ENCODE measurements at regions not wholly inside any gene's neighbourhood (a gene's known extent, or its start where the extent isn't known, plus 50 kb on each side); places are given as distances from the start of the nearest gene placed in this dataset.

DNA sequence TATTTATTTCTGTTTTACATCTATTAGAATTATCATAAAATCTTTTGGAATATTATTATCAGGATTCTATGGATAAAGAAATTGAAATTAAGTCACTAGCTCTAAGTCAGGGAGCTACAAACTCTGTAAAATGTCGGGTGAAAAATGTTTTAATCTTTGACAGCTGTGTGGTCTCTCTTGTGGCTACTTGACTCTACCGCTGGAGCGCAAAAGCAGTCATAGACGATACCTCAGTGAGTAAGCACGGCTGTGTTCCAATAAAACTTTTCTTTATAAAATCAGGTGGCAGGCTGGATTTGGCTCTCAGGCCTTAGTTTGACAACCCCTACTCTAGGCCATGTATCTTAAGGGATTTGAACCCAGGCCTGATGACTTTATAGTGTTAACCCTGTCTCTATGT, 88.5 kb upstream of the PFN2 start:
- DNase-seq, result no peak

DNA sequence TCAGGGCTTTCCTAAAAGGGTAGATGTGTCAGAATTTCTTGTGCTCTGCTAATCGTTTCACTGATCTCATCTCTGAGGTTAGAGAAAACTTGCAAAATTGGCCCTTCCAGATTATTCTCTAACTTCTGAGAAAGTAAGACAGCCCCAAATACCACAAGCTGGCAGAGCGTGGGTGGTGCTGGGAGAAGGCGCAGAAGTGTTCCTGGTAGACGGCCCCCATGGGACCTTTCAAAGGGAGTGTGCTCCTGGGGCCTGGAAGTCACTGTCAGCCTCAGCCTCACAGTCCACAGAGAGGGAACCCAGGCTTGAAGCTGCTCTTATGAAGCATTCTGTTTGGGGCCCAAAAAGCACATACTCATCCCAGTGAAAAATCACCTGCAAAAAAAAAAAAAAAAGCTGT, 86.5 kb upstream of the PFN2 start:
- no peak for DNase-seq

DNA sequence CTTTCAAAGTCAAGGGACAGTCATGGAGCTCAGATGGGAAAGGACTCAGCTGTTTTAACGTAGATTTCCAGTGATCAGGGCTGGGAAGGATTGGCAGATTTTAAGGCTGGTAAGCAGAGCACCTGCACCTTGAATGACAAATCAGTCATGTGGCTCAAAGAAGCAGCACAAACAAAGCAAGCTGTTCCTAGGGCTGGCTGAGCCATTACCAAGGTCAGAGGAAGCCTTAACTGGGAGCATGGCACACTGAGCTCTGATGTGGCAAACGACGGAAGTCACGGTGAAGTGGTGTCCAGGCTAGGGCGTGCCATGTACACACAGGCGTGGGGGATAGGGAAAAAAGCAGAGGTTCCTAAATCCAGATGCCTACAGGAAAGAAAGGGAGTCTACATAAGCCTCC, 84.6 kb upstream of the PFN2 start:
- no peak for DNase-seq

DNA sequence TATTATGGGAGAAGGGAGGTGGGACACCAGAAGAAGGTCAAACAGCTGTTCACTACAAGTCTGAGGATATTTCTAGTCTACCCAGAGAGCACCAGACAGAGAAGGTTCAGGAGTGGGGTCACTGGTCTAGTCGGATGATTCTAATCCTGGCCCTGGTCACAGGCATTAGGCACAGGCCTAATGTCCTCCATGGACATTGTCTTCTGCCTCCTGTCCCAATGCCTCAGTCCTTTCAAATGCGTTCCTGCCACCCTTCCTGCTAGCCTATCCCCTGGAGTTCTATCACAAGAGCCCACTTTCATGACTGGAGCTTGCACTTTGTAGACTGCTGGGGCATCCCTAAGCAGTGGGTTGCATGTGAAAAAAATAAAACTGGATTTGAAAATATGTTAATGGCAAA, 83.9 kb upstream of the PFN2 start:
- DNase-seq, result no peak

DNA sequence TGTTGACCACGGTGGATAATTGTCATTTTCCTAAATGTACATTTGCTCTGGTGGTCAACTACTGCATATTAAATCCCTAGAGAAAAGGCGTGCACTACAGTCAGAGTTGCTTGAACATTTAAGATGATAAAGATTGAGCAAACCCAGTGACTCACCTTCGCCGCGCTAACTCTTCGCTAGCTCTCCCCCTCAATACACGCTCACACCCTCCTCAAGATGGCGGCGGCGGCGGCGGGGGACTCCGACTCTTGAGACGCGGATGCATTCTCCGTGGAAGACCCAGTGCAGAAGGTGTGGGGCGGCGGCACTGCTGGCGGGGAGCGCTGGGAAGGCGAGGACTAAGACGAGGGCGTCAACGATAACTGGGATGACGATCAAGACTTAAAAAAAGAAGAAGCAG, 79.8 kb upstream of the PFN2 start:
- DNase-seq, result no peak

DNA sequence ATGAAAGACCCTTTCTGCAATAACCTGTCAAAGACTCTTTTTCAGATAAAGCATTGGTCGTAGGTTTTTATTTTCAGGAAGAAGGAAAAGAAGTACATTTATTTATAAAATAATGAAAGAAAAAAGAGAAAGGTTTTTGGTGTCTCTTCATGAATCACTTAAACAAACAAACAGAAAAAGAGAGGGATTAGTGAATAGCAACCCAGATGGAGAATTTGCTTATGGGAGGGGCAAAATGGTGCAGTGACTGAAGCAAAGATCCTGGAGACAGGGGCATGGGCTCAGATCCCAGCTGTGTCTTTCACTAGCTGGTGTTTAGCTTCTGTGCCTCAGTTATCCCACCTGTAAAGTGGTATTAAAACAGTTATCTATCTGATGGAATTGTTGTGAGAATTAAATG, 78.6 kb upstream of the PFN2 start:
- no peak for DNase-seq

DNA sequence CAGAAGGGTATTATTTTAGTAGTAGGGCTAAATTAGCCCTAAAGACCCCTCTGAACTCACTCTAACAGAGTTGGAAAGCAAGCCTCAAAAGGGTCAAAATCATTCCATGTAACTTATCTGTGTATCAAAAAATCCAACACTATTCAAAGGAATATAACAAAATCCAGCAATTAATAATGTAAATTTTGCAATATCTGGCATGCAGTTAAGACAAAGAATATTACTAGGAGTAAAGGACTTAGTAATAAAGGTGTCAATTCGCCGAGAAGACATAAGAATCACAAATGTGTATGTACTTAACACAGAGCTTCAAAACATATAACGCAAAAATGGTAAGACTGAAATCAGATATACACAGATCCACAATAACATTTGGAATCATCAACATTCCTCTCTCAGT, 71.2 kb upstream of the PFN2 start:
- DNase-seq, result no peak

DNA sequence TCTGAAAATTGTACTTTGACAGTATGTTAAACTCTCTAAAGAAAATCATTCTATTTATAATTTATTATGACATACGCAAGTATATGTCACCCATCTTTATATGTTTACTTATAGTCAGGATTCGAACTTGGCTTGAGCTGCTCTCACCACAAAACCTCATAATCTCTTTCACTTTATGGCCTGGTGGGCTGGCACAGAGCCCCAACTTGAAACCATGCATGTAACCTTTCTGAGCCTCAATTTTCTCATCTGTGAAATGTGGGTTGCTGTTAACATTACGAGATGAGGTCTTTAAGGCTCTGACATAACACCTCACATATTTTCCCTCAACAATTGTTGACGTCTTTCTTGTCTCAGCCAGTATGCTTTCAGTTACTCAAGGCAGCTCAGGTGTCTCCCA, 69.4 kb upstream of the PFN2 start:
- no peak for DNase-seq

DNA sequence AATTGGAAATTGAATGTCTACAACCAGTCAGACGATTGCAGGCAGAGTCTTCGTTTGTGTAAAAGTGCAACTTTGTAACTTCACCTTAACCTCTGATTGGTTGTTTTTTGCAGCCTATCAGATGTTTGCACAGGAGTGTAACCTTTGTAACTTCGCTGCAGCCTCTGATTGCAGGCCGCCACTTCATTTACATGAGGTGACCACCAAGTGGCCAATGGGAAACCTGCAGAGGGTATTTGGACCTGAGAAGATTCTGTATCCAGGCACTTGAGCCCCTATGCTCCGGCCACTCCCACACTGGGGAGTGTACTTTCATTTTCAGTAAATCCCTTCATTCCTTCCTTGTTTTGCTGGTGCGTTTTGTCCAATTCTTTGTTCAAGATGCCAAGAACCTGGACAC, 68.1 kb upstream of the PFN2 start:
- no peak for DNase-seq

DNA sequence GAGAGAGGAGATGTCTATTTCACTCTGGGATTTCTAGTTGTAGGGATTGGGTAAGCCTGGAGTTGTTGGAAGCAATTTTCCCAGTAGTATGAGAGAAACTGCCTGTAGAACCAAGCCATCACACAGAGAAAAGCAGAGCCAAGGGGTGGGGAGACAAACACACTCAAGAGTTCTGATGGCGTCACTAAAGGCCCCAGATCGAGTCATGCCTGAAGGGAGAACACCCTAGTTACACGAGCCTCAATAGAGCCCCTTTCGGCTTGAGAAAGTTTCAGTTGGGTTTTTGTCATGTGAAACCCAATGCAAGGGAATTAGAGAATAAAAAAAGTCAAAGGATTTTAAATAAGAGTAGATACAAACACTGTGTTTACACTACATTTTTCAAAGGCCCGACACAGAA, 66.1 kb upstream of the PFN2 start:
- DNase-seq, result no peak

DNA sequence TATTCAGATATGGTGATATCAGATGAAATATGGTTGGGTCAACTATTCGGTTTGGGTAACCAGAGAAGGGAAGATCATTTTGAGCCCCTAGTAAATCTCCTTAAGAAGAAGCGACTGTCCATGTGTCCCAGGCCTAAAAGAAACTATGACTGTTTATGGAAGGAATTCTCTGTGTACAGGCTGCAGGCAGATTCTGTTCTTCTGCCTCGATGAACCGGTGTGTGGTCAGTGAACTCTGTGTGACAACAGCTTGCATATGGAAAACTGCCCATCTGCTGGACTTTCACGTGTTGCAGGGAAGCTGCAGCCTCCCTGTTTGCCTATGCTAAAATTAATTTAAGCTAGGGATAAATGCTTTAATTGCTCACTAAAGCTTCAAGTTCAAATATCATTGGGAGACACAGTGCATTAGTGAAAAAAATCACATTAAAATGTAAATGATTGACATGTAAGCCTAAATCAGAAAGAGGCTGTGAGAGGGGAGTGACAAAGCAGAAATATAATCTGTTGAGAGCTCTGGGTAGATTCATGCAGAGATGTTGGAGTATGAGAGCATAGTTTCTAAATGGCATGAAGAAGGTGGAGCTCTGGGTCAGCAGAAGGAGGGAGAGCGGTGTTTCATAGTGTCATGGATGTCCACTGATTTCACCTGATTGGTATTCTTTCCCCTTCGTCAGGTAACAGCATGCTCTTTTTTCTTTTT, 65.4 kb upstream of the PFN2 start:
- no peak for DNase-seq

DNA sequence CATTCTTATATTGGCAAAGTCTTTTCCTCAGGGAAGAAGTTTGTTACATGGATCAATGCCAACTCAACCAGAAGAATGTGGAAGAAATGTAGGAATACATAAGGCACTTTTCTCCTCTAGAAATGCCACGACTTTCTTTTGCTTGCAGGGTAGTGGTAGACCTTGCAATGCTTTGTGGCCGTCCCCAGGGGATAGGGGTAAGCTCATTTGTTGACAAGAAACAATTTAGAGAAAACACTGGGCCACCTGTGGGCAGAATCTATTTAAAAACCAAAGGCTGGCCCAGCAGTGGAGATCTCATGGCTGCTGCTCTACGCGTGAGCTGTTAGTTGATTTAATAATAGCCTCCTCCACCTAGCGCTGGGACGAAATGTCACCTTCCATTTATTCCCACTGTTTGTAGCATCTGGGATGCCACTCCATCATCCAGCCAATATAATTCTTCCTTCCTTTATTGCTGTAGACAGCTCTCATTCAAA, 64.6 kb upstream of the PFN2 start:
- no peak for DNase-seq

DNA sequence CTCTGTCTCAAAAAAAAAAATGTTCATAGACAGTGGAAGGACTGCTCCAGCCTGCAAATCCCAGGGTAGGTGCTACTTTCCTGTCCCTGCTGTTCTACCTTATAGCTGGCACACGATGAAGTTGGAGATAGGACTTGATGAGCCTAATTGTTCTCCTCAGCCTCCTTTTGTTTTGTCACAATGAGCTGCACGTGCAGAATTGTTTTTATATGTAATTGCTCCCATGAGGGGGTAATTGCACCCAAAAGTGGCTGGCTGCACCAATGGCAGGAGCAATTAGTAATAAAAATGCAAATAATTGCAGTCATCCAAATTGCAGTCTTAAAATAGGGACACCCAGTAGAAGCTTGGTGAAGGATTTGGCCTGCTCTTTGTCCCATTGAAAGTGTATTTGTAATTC, 63.0 kb upstream of the PFN2 start:
- no peak for DNase-seq

DNA sequence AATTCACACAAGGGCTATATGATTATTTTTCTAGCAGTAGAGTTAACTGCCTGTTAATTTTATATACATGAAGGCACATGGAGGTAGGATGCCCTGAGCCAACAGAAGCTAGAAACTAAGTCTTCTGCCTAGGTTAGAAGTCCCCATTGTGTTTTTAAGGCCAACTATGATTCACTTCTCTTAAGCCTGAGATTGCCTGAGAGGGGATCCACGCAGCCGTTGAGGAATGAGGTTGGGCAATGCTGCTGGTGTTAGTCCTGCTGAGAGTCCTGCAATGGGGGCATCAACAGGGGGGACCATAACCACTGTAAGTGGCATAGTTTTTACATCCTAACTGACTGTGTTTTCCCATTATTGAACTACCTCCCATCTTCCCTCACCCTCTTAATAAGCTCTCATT, 60.1 kb upstream of the PFN2 start:
- DNase-seq, result no peak

DNA sequence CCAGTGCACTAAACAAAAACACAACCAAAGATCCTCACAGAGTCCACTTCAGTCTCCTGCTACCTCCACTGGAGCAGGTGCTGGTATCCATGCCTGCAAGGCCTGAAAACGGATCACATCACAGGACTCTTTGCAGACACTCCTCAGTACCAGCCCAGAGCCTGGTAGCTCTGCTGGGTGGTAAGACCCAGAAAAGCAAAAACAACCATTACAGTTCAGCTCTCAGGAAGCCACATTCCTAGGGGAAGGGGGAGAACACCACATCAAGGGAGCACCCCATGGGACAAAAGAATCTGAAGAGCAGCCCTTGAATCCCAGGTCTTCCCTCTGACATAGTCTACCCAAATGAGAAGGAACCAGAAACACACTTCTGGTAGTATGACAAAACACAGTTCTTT, 52.5 kb upstream of the PFN2 start:
- DNase-seq, result no peak

DNA sequence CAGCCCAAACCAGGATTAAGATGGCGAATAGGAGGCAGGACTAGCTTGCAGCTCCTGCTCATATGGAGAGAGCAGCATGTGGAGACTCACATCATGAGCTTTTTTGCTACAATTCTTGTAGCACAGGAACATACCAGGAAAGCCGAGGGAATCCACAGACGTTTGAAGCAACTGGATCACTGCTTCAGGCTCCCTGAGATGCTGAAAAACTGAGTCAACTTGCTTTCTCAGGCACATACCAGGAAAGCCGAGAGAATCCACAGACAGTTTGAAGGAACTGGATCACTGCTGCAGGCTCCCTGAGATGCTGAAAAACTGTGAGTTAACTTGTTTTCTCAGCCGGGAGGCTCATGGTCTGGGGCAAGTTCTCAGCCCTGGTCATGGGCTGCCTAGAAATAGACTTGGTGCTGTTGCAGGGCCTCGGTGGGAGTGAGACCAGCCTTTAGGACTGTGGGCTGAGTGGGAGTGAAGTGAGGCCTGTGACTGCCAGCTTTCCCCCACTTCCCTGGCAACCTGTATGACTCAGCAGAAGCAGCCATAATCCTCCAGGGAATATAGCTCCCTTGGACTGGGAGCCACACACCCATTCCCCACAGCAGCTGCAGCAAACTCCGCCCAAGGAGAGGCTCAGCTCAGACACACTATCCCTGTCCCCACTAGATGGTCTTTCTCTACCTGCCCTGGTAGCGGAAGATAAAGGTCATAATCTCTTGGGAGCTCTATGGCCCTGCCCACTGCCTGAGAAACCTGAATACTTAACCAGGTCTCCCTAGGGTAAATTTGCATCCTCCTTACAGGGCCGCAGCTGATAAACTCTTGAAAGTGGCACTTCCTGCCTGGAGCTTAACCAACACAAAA, 51.9 kb upstream of the PFN2 start:
- DNase-seq, result no peak

DNA sequence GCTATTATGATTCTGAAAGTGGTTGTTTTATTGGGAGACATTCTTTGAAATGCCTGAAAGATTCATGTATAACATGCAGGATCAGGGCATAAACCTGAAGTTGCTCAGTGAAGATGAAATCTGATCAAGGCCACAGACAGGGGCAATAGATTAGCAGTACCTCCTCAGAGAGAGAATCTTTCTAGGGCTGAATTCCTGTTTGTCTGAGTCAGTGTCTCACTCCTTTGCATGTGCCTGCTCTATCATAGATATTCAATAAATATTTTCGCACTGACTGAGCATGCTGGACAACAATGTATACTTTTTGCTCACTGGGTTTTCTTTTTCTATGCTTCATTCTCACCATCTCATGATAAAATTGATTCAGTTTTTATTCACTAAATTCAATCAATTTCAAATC, 49.8 kb upstream of the PFN2 start:
- no peak for DNase-seq
